GM21737 (cell line): ENCODE measurements at regions not wholly inside any gene's neighbourhood (a gene's known extent, or its start where the extent isn't known, plus 50 kb on each side); places are given as distances from the start of the nearest gene placed in this dataset.
"Not testable (repeated sequence)": the region's sequence is repeated elsewhere in the genome, so short reads cannot be mapped to it uniquely, and the experiment has no call there.

ENCODE experiments used
- ATAC-seq: cut with Tn5 transposase; IDR thresholded peaks from one replicate; pipeline ENCODE4 v1.9.1; 2021; ENCODE audit warnings: mild to moderate bottlenecking, moderate library complexity; ENCODE audit not compliant: unreplicated experiment

DNA sequence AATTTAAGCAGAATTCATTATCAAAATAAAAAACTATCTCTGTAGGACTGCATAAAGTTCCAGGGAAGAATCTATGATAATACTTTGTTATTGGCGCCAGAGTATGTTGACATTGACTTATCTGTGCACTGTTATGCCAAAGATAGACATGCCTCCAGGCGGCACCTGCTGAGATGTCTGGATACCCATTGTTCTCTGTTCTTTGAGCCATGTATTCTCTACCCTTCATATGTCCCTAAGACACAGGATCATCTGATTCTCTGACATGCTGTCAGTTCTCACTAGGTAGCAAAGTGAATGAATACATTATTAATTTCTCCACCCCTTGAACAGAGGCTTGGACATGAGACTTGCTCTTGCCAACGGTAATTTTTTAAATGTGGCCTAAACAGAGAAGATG lies 517.8 kb upstream of the SLITRK5 start:
- ATAC-seq: no peak

DNA sequence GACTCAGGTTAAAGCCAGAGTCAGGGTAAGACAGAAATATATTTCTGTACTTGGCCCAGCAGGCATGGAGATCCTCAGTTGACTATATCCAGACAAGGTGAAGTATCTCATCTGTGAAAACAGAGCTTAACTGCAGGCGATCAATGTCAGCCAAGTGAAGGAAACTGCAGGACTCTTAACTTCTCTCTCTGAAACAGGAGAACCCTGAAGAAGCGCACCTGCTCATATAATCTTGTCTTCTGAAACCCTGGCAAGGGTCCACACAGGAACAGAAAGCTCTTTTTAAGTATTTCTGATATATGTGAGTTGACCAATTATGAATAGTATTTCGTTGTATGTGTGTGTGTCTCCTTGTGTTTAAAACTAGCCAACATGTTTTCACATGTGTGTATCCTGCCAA lies 504.8 kb upstream of the SLITRK5 start:
- ATAC-seq: no peak

DNA sequence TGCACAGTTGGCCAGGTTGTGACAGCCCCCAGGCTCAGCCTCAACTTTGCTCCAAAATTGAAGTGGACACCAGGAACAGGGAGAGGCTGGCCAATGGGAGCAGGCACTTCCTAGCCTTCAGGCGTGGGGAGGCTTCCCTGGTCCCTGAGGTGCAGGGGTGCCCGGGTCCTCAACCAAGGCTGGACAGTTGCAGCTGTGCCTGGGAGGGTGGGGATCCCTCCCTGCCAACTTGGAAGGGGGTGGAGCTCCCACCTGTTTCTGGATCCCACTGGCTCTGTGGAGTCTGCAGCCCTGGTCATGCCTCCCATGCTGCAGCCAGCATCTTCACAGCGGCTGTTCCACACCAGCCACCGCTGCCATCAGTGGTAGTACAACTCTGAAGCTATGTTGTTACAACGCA lies 502.8 kb upstream of the SLITRK5 start:
- ATAC-seq: no peak

DNA sequence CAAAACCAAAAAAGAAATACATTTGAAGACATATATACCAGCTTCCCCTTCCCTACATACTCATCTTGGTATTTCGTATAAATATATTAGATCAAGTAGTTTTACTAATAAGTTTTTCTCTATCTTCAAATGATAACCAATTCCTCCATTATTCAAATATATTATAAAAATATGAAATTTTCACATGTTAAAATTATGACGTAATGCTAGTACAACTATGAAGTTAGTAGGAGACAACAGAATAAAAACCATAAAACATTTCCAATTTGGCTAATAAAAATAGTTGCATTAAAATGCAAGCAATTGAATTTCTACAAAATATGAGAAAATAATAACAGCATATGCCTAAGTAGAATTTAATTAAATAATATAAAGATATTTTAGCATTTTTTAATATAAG lies 501.8 kb upstream of the SLITRK5 start:
- no peak for ATAC-seq

DNA sequence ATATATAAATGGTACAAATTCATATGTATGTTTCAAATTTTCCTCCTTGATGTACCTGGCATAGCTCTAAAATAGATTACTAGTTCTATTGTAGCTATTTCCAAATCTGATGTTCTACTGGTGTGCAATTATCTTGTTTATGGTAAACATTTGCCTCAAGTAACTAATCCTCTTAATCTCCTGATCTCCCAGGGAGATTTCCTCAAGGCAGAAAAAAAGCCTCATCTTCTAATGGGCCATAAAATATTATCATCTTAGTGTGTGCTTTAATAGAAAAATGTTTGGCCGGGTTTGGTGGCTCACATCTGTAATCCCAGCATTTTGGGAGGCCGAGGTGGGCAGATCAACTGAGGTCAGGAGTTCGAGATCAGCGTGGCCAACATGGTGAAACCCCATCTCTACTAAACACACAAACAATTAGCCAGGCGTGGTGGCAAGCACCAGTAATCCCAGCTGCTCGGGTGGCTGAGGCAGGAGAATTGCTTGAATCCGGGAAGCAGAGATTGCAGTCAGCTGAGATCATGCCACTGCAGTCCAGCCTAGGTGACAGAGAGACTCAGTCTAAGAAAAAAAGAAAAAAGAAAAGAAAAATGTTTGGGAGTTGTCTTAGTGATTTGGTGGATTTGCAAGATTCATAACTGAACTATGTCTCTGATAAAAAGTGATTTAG lies 498.9 kb upstream of the SLITRK5 start:
- ATAC-seq: no peak

DNA sequence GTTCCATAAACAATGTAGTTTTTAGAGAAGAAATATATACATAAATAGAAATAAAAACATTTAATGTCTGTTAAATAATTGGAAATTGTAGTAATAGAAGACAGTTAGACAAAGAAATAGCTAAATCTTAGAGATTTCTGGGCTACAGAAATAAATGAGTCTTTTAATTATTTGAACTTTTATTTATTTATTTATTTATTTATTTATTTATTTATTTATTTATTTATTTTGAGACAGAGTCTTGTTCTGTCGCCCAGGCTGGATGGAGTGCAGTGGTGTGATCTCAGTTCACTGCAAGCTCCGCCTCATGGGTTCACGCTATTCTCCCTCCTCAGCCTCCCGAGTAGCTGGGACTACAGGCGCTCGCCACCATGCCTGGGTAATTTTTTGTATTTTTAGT lies 486.0 kb upstream of the SLITRK5 start:
- not testable (repeated sequence) for ATAC-seq

DNA sequence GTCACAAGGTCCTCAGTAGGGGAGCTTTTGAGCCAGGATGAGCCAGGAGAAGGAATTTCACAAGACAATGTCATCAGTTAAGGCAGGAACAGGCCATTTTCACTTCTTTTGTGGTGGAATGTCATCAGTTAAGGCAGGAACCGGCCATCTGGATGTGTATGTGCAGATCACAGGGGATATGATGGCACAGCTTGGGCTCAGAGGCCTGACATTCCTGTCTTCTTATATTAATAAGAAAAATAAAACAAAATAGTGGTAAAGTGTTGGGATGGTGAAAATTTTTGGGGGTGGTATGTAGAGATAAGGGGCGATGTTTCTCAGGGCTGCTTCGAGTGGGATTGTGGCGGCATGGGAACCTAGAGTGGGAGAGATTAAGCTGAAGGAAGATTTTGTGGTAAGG lies 484.5 kb upstream of the SLITRK5 start:
- ATAC-seq: not testable (repeated sequence)

DNA sequence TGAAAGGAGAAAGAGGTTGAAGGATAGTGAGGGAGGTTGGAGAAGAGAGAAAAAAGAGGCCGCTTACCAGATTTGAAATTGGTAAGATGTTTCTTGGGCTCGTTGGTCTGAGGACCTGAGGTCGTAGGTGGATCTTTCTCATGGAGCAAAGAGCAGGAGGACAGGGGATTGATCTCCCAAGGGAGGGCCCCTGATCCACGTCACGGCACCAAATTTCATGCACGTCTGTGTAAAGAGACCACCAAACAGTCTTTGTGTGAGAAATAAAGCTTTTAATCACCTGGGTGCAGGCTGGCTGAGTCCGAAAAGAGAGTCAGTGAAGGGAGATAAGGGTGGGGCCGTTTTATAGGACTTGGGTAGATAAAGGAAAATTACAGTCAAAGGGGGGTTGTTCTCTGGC lies 479.7 kb upstream of the SLITRK5 start:
- ATAC-seq: not testable (repeated sequence)

DNA sequence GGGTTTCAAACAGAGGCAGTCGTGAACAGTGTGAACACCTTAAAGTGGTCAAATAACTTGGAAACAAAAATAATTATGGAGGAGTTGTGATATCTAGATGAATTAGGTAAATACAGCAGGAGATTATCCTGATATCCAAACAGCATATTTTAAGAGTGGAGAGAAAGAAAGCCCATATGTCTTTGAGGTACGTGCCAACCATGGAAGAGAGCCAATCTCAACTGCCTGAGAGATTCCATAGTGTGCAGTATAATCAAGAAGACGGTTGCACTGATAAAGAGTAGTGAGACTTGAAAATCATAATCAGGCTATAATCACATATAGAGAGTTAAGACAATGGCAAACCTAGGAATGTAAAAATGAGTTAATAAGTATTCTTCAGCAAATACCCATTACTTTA lies 472.8 kb upstream of the SLITRK5 start:
- no peak for ATAC-seq

DNA sequence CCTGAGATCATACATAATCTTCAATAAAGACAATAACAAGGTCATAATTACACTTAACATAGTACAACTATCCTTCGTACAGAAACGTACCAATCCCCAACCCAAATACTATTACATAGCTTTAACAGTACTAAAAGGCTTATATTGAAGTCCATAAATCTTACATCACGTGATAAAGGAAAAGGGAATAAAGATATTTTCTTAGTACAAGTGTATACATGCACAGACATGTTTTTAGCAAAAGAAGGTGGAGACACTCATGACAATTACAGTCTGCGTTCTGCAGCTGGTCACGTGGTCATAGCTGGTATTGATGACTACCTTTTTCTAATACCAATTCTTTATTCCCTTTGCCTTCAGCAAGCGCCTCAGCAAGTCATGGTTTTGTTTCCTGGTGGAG lies 464.5 kb upstream of the SLITRK5 start:
- ATAC-seq: no peak

DNA sequence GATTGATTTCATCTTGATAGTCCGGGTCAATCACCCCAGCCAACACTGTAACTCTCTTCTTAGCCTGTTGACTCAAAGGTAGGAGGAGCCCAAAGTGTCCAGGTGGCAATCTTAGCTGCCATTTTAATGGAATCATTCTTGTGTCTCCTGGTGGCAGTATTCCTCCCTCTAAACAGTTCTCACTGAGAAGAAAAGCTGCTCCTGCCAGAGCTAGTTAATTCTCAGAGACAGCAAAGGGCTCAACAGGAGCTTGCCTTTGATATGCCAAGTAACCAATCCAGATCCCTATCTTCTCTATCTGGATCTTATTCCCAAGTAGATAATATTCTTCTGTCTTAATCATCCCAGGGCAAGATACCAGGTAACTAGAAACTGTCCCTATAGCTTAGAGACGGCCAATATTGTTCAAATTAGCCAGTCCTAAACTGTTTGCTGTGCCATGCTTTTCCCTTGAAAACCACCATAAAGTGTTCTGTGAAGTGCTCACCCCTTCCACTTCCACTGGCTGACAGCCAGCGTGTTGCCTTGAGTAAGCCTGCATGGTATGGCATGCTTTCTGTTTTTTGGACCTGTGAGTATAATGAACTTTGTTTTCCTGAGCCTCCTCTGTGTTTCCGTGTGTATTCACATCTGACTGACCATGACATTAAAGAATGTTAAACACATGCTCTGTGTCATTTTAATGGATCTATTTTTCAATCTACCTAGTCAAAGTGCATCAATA lies 463.7 kb upstream of the SLITRK5 start:
- ATAC-seq: no peak

DNA sequence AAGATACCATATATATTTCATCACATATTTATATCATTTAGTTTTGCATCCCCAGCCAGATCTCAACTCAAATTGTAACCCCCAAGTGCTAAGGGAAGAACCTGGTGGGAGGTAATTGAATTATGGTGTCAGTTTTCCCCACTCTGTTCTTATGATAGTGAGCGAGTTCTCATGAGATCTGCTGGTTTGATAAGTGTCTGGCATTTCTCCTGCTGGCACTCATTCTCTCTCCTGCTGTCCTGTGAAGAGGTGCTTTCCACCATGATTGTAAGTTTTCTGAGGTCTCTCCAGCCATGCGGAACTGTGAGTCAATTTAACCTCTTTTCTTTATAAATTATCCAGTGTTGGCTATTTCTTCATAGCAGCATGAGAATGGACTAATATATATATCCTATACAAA lies 462.5 kb upstream of the SLITRK5 start:
- no peak for ATAC-seq

DNA sequence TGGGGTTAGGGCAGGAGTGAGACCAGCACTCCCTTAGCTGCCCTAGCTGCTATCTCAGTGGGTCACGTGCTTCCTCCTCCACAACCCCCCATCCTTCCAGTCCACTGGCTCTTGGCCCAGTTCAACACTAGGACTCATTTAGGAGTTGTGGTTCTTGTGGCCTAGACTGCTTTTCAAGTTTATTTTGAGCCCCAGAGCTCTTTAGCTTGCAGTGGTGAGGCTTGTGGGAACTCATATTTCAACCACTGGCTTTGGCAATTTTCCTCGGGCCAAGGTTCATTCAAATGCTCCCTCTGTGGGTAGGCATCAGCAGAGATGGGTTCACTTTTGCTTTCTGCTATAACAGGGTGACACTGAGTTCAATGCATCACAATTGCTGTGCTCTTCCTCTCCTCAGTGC lies 436.2 kb upstream of the SLITRK5 start:
- no peak for ATAC-seq

DNA sequence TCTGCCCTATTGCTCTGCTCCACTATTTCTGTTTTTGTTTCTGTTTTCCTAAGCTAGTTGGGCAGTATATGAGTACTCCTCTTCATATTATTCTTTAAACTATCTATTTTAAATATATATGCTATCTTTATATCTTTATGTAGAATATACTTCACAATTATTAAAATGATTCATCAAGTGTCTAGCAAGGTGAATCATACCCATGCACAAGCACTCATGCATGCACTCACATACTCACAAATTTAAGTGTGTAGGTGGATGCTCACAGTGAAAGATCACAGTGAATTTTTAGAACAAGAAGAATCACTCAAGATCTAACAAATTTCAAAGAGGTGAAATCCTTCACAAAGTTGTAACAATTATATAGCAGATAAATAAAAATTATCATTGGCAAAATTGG lies 435.6 kb upstream of the SLITRK5 start:
- ATAC-seq: no peak

DNA sequence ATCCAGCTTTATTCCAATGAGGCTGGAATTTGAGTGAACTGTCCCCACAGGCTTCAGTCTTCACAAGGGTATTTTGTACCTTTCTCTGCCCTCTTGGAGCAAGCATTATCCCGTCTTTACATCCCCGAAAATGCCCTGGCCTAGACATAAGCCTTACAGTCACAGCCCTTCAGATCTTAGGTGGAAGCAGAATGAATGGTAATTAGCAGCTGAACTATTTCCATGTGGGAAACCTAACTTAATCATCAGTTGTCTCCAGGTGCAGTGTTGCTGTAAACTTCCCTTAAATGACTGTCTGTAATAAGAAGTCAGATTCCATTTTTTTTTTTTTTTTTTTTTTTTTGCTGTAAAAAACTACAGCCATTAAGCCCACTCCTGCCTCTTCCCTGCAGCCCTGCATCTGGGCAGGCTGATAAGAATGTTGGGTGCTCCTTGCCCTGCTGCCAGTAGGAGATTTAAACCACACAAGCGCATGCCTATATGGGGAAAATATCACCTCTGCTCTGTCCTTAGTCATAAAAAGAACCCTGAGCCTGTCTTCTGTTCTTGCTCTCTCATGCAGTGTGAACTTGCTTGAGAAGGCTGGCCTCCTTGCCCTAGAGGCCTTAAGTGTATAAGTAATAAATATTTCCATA lies 426.8 kb upstream of the SLITRK5 start:
- no peak for ATAC-seq

DNA sequence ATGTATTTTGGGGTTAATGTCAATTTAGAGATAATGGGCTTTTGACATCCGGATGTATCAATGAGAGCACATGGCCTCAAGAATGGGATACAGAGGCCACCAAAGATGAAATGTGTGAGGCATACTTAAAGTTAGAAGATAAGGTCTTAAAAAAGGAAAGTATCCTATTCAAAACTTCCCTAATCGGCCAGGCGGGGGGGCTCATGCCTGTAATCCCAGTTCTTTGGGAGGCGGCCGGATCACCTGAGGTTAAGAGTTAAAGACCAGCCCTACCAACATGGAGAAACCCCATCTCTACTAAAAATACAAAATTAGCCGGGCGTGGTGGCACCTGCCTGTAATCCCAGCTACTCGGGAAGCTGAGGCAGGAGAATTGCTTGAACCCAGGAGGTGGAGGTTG lies 421.3 kb upstream of the SLITRK5 start:
- ATAC-seq: not testable (repeated sequence)

DNA sequence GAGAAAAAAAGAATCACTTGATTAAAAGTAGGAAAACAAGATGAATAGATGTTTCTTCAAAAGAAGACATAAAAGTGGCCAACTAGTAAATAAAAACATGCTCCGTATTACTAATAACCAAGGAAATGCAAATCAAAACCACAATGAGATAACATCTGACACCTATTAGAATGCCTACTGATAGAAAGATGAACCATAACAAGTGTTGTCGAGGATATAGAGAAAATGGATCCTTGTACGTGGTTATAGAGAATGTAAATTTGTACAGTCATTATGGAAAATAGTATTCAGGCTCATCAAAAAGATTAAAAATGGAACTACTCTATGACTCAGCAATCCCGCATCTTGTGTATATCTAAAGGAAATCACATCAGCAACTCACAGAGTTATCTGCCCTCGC lies 415.8 kb upstream of the SLITRK5 start:
- no peak for ATAC-seq

DNA sequence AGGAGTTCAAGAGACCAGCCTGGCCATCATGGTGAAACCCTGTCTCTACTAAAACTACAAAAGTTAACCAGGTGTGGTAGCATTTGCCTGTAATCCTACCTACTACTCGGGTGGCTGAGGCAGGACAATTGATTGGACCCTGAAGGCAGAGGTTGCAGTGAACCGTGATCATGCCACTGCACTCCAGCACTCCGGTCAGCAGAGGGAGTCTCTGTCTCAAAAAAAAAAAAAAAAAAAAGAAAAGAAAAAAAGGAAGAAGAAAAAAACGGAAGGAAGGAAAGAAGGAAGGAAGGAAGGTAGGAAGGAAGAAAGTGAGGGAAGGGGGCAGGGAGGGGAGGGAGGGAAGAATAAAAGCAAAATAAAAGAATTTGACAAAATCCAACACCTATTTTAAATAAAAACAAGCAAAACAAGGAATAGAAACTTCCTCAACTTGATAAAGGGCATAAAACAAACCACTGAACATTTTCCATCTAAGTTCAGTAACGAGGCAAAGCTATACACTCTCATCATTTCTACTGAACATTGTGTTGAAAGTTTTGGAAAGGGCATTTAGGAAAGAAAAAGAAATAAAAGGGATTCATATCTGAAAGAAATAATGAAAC lies 411.6 kb upstream of the SLITRK5 start:
- ATAC-seq: no peak

DNA sequence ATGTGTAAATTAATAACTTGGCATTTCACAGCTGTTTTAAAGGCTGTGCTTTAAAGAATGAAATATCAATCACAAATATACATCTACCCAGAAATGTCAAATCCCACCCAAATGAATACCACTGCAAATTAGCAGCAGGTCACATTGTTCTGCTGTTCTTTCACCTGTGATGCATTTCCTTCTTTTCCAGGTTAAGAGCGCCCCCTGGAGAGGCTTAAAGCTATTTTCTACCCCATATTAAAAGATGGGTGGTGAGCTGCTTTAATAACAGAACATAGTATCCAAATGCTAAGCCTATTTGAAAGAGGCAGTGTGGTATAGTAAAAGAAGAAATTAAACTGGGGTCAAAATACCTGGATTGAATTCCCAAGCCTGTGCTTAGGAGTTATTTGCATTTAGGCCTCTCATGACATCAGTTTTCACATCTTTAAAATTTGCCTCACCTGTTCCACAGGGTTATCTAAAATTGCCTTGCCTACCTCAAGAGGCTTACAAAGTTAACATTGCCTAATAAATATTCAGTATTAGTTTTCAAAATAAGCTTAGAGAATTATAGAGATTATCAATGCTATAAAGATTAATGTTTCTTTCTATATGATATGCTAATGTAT lies 396.9 kb upstream of the SLITRK5 start:
- ATAC-seq: no peak

DNA sequence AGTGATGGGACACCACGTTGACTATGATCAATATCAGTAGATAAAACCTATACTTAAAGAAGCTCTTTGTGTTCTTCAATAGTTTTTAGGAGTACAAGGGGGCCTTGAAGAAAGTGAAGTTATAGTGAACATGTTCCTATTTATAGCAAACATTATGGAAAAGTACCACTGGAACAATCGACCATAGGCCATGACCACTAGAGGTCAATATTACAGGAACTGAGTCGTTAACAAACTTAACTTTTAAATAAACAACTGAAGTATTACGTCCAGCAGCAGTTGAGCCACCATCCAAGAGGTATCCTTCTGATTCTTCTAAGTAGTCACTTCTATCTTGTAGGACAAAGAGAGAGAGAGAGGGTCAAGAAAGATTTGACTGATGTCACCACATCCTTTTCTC lies 391.0 kb upstream of the SLITRK5 start:
- no peak for ATAC-seq

DNA sequence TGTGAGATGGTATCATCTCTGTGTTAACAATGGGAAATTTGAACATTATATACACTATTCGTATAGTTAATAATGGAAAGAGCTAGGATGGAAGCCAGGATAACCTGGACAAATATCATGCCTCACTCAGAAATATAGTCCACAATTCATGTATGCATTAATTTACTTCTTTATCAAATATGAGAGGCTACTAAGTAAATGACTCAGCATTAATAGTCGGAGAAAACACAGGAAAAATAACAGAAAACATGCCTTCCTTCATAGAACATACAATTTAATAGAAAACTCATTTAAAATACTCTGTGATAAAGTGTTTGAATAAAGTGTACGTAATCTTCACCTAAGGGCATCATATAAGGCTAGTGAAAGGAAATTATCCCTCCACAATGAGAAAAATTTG lies 383.4 kb upstream of the SLITRK5 start:
- ATAC-seq: no peak

DNA sequence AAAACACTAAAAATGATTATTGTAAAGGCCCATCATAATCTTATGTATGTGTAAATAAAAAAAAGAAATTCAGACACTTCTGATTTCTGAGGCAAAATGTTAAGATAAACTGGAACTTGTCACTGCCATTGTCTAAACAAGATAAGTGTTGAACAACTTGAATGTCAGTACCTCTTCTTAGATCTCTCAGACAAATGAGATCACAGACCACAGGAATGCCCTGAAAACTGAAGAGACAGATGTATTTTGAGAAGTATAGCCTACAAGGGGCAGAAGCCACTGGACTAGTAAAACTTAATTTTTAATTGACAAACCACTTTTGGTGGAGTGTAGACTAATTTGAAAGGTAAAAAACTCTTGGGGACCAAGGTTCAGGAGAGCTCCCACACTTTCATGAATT lies 375.5 kb upstream of the SLITRK5 start:
- no peak for ATAC-seq
